CD4-positive, alpha-beta T cell treated with Interleukin-4 for 4 hours (primary cell): ENCODE measurements at regions not wholly inside any gene's neighbourhood (a gene's known extent, or its start where the extent isn't known, plus 50 kb on each side); places are given as distances from the start of the nearest gene placed in this dataset.
"Not testable (repeated sequence)": the region's sequence is repeated elsewhere in the genome, so short reads cannot be mapped to it uniquely, and the experiment has no call there.

ENCODE experiments used
- DNase-seq: peaks from one replicate; pipeline ENCODE4 v3.0.0-alpha.2; 2020

GRCh38 chr1:101428562-101428961 is 191.7 kb downstream of the S1PR1 start:
- DNase-seq, result no peak

- no peak for DNase-seq
Measured at GRCh38 chr1:101431956-101432510, 195.2 kb downstream of the S1PR1 start.

GRCh38 chr1:101435831-101436511 is 199.2 kb downstream of the S1PR1 start:
- no peak for DNase-seq

GRCh38 chr1:101437800-101438199 is 201.0 kb downstream of the S1PR1 start:
- no peak for DNase-seq

- DNase-seq, result no peak
Measured at GRCh38 chr1:101438359-101438758, 201.5 kb downstream of the S1PR1 start.

GRCh38 chr1:101440485-101440884 is 203.7 kb downstream of the S1PR1 start:
- no peak for DNase-seq

GRCh38 chr1:101444381-101444780 is 207.6 kb downstream of the S1PR1 start:
- no peak for DNase-seq

- DNase-seq, result no peak
Measured at GRCh38 chr1:101444873-101445618, 208.2 kb downstream of the S1PR1 start.

GRCh38 chr1:101448018-101448417 is 211.2 kb downstream of the S1PR1 start:
- DNase-seq, result no peak

- not testable (repeated sequence) for DNase-seq
Measured at GRCh38 chr1:101450691-101451090, 213.9 kb downstream of the S1PR1 start.

GRCh38 chr1:101451888-101452287 is 215.1 kb downstream of the S1PR1 start:
- peak; percentile 6 for DNase-seq

GRCh38 chr1:101452825-101453224 is 216.0 kb downstream of the S1PR1 start:
- DNase-seq, result no peak

GRCh38 chr1:101453844-101454243 is 217.0 kb downstream of the S1PR1 start:
- no peak for DNase-seq

GRCh38 chr1:101455166-101455565 is 218.3 kb downstream of the S1PR1 start:
- no peak for DNase-seq

- DNase-seq, result no peak
Measured at GRCh38 chr1:101460739-101461138, 223.9 kb downstream of the S1PR1 start.

GRCh38 chr1:101463195-101463594 is 226.4 kb downstream of the S1PR1 start:
- DNase-seq, result no peak

GRCh38 chr1:101465941-101466340 is 229.1 kb downstream of the S1PR1 start:
- DNase-seq, result no peak

- no peak for DNase-seq
Measured at GRCh38 chr1:101474039-101474665, 237.3 kb downstream of the S1PR1 start.

GRCh38 chr1:101476541-101476940 is 239.7 kb downstream of the S1PR1 start:
- DNase-seq, result no peak

GRCh38 chr1:101479945-101480344 is 243.1 kb downstream of the S1PR1 start:
- DNase-seq, result no peak

- no peak for DNase-seq
Measured at GRCh38 chr1:101482306-101482705, 245.5 kb downstream of the S1PR1 start.

- no peak for DNase-seq
Measured at GRCh38 chr1:101483982-101484688, 247.3 kb downstream of the S1PR1 start.
